Upper lobe of left lung (tissue), 4 donors: ENCODE measurements at regions not wholly inside any gene's neighbourhood (a gene's known extent, or its start where the extent isn't known, plus 50 kb on each side); places are given as distances from the start of the nearest gene placed in this dataset.

Source experiments
- POLR2A ChIP-seq, 4 donors: fragments of 450-650 bp; IDR thresholded peaks; one replicate each; pipeline ENCODE4 v1.5.1; 2016 to 2017; ENCODE audit warnings: antibody characterized with exemption in 4 of 4, mild to moderate bottlenecking in 2 of 4
- POLR2AphosphoS5 ChIP-seq, 2 donors: sonication (generic); formaldehyde crosslinking; IDR thresholded peaks; one replicate each; pipeline ENCODE4 v1.5.1; 2017; ENCODE audit warnings: antibody characterized with exemption in 2 of 2
- TF ChIP-seq, protein P1 (sequence below), 6 experiments: fragments of 450-650 bp in 4 of 6; fragments of 200-600 bp in 2 of 6; sonication (generic) in 2 of 6; IDR thresholded peaks; one replicate each; pipeline ENCODE4 v1.5.1; 2016 to 2019; ENCODE audit warnings: antibody characterized with exemption in 6 of 6

DNA sequence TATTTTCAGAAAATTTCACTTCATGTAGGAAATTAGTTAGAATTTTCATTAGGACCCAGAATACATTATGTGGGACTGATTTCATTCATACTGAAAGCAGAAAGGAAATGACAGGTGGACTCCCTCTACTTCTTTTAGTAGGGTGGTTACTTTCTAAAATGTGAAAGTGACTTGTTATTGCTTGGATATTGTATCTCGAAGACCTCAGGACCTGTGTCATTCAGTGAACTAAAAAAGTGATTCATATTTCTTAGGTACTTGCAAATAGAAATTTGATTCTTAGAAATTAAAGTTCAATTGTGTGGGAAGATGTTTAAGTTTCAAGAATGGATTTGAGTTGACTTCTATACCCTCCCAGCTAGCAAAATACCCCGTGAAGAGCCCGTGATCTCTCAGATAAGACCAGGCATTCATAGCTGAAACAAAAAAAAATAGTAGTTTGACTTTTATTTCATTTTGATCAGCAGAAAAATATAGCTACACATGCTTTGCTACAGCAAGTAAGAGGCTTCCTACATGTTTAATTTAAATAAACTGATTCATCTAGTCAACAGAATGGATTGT is 1037.1 kb downstream of the GATA3 start:
- TF ChIP-seq, protein P1, sequence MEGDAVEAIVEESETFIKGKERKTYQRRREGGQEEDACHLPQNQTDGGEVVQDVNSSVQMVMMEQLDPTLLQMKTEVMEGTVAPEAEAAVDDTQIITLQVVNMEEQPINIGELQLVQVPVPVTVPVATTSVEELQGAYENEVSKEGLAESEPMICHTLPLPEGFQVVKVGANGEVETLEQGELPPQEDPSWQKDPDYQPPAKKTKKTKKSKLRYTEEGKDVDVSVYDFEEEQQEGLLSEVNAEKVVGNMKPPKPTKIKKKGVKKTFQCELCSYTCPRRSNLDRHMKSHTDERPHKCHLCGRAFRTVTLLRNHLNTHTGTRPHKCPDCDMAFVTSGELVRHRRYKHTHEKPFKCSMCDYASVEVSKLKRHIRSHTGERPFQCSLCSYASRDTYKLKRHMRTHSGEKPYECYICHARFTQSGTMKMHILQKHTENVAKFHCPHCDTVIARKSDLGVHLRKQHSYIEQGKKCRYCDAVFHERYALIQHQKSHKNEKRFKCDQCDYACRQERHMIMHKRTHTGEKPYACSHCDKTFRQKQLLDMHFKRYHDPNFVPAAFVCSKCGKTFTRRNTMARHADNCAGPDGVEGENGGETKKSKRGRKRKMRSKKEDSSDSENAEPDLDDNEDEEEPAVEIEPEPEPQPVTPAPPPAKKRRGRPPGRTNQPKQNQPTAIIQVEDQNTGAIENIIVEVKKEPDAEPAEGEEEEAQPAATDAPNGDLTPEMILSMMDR (IDR thresholded peaks at IDR 0.05) = no peak
- TF ChIP-seq POLR2A (IDR thresholded peaks at IDR 0.05) (no peak), POLR2AphosphoS5 (IDR thresholded peaks at IDR 0.05) (no peak)
